DOHH2 (cell line): ENCODE measurements at regions not wholly inside any gene's neighbourhood (a gene's known extent, or its start where the extent isn't known, plus 50 kb on each side); places are given as distances from the start of the nearest gene placed in this dataset.

Source experiments
- H3F3A ChIP-seq: fragments of 200-600 bp; sonication (generic), shearing (Covaris generic); 2 replicates; pipeline ENCODE4 v1.6.0; 2016; ENCODE audit warnings: antibody characterized with exemption, mild to moderate bottlenecking; ENCODE audit not compliant: control insufficient read depth, insufficient read depth
- H3K27ac ChIP-seq: fragments of 200-600 bp; sonication (generic); 2 replicates; pipeline ENCODE4 v1.5.1; 2014; ENCODE audit warnings: low read depth, mild to moderate bottlenecking, low read length, moderate library complexity
- H3K27me3 ChIP-seq: fragments of 200-600 bp; sonication (generic); 2 replicates; pipeline ENCODE4 v1.6.1; 2014; ENCODE audit warnings: mild to moderate bottlenecking, low read length, mixed read lengths; ENCODE audit not compliant: control insufficient read depth
- H3K36me3 ChIP-seq: fragments of 200-600 bp; sonication (generic); 2 replicates; pipeline ENCODE4 v1.6.1; 2014; ENCODE audit warnings: mild to moderate bottlenecking, low read length, moderate library complexity, mixed read lengths; ENCODE audit not compliant: control insufficient read depth
- H3K4me1 ChIP-seq: fragments of 200-600 bp; sonication (generic); 2 replicates; pipeline ENCODE4 v1.6.1; 2014; ENCODE audit warnings: mild to moderate bottlenecking, low read length, mixed read lengths; ENCODE audit not compliant: control insufficient read depth
- H3K4me2 ChIP-seq: fragments of 200-600 bp; sonication (generic); 2 replicates; pipeline ENCODE4 v1.6.0; 2014; ENCODE audit warnings: mild to moderate bottlenecking, low read length, moderate library complexity
- H3K4me3 ChIP-seq: fragments of 200-600 bp; sonication (generic); 2 replicates; pipeline ENCODE4 v1.5.1; 2014; ENCODE audit warnings: mild to moderate bottlenecking, low read length, mixed read lengths
- H3K79me2 ChIP-seq: fragments of 200-600 bp; sonication (generic); 2 replicates; pipeline ENCODE4 v1.6.1; 2014; ENCODE audit warnings: mild to moderate bottlenecking, low read length, mixed read lengths; ENCODE audit not compliant: control insufficient read depth
- H3K9me2 ChIP-seq: fragments of 200-600 bp; sonication (generic); replicated peaks from 2 replicates; pipeline ENCODE4 v1.6.1; 2014; ENCODE audit warnings: mild to moderate bottlenecking, low read length, mixed read lengths; ENCODE audit not compliant: control insufficient read depth
- H3K9me3 ChIP-seq: fragments of 200-600 bp; sonication (generic); 2 replicates; pipeline ENCODE4 v1.6.1; 2014; ENCODE audit warnings: antibody characterized with exemption, low read length, mixed read lengths; ENCODE audit not compliant: control insufficient read depth, insufficient read depth
- H4K20me1 ChIP-seq: fragments of 200-600 bp; sonication (generic); 2 replicates; pipeline ENCODE4 v1.6.0; 2014; ENCODE audit warnings: low read depth, mild to moderate bottlenecking, antibody characterized with exemption, low read length, moderate library complexity; ENCODE audit not compliant: control insufficient read depth, insufficient read depth
- EZH2phosphoT487 ChIP-seq: fragments of 200-600 bp; sonication (generic); IDR thresholded peaks from 2 replicates; pipeline ENCODE4 v1.6.1; 2017; ENCODE audit warnings: borderline replicate concordance, mild to moderate bottlenecking, antibody characterized with exemption, low read length, moderate library complexity, mixed read lengths
- TF ChIP-seq, protein P1 (sequence below): fragments of 200-600 bp; sonication (generic); IDR thresholded peaks from one replicate; pipeline ENCODE4 v1.5.1; 2014; ENCODE audit warnings: antibody characterized with exemption, mild to moderate bottlenecking, low read depth, low read length; ENCODE audit not compliant: poor library complexity, severe bottlenecking

DNA sequence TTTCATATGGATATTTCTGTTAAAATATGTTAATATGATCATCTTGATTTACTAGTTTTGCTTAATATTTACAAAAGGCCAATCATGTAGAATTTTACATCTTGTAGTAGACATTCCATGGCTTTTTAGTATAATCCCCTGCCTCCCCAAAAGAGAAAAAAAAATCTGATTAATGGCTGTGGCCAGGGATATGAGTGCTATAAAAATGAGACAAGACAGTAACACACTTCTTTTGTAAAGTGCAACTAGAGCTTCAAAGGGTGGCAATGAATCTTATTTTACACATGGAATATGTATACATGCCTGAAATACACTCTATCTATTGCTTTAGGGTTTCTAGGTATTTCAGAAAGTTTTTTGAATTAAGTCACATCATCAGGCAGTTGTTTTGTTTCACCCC lies 112.2 kb upstream of the NANOGP8 start:
- Histone ChIP-seq H3K9me3 (no peaks in the 10 kb centered on the region), H3K36me3 (no peaks in the 10 kb centered on the region), H3F3A (no peaks in the 10 kb centered on the region), H3K4me1 (no peaks in the 10 kb centered on the region), H3K27ac (no peak overlapping the region), H4K20me1 (no peaks in the 10 kb centered on the region), H3K4me3 (no peak overlapping the region), H3K4me2 (no peak overlapping the region), H3K9me2 (no peaks in the 10 kb centered on the region), H3K27me3 (no peaks in the 10 kb centered on the region), H3K79me2 (no peaks in the 10 kb centered on the region)
- no peak for TF ChIP-seq EZH2phosphoT487
- TF ChIP-seq, protein P1, sequence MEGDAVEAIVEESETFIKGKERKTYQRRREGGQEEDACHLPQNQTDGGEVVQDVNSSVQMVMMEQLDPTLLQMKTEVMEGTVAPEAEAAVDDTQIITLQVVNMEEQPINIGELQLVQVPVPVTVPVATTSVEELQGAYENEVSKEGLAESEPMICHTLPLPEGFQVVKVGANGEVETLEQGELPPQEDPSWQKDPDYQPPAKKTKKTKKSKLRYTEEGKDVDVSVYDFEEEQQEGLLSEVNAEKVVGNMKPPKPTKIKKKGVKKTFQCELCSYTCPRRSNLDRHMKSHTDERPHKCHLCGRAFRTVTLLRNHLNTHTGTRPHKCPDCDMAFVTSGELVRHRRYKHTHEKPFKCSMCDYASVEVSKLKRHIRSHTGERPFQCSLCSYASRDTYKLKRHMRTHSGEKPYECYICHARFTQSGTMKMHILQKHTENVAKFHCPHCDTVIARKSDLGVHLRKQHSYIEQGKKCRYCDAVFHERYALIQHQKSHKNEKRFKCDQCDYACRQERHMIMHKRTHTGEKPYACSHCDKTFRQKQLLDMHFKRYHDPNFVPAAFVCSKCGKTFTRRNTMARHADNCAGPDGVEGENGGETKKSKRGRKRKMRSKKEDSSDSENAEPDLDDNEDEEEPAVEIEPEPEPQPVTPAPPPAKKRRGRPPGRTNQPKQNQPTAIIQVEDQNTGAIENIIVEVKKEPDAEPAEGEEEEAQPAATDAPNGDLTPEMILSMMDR: no peak

DNA sequence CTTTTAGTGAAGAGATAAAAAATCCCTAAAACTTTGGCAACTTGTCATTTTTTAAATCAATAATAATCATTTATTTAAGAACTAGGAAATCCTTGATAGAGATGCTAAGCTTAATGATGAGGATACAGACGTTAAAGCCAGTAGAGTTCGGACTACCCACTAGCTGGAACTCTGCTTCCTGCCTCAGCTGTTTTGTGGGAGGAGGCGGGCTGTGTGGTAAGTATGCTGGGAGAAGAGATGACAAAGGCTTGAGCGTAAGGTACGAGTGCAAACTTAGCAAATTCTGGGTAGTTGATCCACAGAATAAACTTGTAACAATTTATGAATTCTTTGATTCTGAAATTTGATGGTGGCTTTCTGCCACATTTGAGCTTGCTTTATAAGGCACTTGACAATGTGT lies 111.2 kb upstream of the NANOGP8 start:
- Histone ChIP-seq H3K4me1 (no peaks in the 10 kb centered on the region), H3K79me2 (no peaks in the 10 kb centered on the region), H3K4me2 (no peak overlapping the region), H3K27ac (no peak overlapping the region), H3F3A (no peaks in the 10 kb centered on the region), H3K9me2 (no peaks in the 10 kb centered on the region), H3K36me3 (no peaks in the 10 kb centered on the region), H3K4me3 (no peak overlapping the region), H3K27me3 (no peaks in the 10 kb centered on the region), H3K9me3 (peaks cover 9% of the 10 kb centered on the region; the same call in 1 of the 2 replicates), H4K20me1 (no peaks in the 10 kb centered on the region)
- TF ChIP-seq EZH2phosphoT487: no peak
- TF ChIP-seq, protein P1: no peak

DNA sequence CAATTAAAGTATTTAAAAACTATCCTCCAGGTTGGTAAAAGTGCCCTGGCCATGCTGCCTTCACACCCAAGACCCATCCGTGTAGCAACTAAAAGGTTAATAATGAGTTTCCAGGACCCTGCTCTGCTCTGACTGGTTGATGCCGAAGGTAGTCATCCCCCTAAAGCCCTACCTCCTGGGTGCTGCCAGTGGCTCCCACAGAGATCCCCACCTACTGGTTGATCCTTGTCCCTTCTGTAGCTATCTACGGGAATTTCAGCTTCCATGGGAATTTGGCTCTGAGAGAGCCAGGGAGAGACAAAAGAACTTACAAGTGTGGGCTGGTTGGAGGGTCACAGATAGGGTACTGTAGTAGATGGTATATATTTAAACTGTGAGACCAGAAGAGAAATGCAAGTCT lies 110.6 kb upstream of the NANOGP8 start:
- no peaks in the 10 kb centered on the region for H3K27me3 ChIP-seq
- TF ChIP-seq, protein P1: no peak
- TF ChIP-seq EZH2phosphoT487: no peak
- no peaks in the 10 kb centered on the region for H3K36me3 ChIP-seq
- H4K20me1 ChIP-seq: no peaks in the 10 kb centered on the region
- no peaks in the 10 kb centered on the region for H3K4me1 ChIP-seq
- no peak overlapping the region for H3K4me3 ChIP-seq
- H3K9me2 ChIP-seq: no peaks in the 10 kb centered on the region
- H3K27ac ChIP-seq: no peak overlapping the region
- no peaks in the 10 kb centered on the region for H3F3A ChIP-seq
- H3K4me2 ChIP-seq: no peak overlapping the region
- H3K9me3 ChIP-seq: peaks cover 11% of the 10 kb centered on the region; the same call in 1 of the 2 replicates
- no peaks in the 10 kb centered on the region for H3K79me2 ChIP-seq
